ENCODE measurements at regions not wholly inside any gene's neighbourhood (a gene's known extent, or its start where the extent isn't known, plus 50 kb on each side); places are given as distances from the start of the nearest gene placed in this dataset.

DNA sequence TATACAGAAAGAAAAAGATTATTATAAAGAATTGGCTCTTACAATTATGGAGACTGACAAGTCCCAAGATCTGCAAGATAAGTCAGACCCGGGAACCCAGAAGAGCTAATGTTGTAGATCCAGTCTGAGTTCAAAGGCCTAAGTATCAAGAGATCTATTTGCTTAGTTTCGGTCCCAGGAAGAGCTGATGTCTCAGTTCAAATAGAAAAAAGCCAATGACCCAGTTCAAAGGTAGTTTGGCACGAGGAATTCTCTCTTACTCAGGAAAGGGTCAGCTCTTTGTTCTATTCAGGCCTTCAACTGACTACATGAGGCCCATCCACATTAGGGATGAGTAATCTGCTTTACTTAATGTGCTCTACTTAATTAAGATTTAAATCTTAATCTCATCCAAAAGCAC lies 128.3 kb upstream of the PLCXD3 start (continued):
- TF ChIP-seq, protein P1, sequence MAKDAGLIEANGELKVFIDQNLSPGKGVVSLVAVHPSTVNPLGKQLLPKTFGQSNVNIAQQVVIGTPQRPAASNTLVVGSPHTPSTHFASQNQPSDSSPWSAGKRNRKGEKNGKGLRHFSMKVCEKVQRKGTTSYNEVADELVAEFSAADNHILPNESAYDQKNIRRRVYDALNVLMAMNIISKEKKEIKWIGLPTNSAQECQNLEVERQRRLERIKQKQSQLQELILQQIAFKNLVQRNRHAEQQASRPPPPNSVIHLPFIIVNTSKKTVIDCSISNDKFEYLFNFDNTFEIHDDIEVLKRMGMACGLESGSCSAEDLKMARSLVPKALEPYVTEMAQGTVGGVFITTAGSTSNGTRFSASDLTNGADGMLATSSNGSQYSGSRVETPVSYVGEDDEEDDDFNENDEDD (CRISPR knock-in tag; IDR thresholded peaks at IDR 0.05; ENCODE audit: borderline replicate concordance) = no peak; the same call in 1 of the 2 replicates
- TF ChIP-seq ZNF3 (CRISPR knock-in tag; IDR thresholded peaks at IDR 0.05) (peak; percentile 71; the same call in 1 of the 2 replicates), JUN (CRISPR knock-in tag; IDR thresholded peaks at IDR 0.05) (0 out of 2 replicates have a peak, but pooled peaks have one; percentile 39), ZZZ3 (CRISPR knock-in tag; IDR thresholded peaks at IDR 0.05; ENCODE audit: borderline replicate concordance) (no peak), ZFAT (CRISPR knock-in tag; conservative IDR thresholded peaks at IDR 0.05) (no peak), ZNF224 (CRISPR knock-in tag; IDR thresholded peaks at IDR 0.05) (no peak), RXRA (CRISPR knock-in tag; IDR thresholded peaks at IDR 0.05) (peak; percentile 91; the same call in 1 of the 2 replicates), NCOA1 (CRISPR knock-in tag; IDR thresholded peaks at IDR 0.05) (no peak), KDM4B (CRISPR knock-in tag; IDR thresholded peaks at IDR 0.05) (0 out of 2 replicates have a peak, but pooled peaks have one; percentile 37), FOXA1 (IDR thresholded peaks at IDR 0.05) (no peak), FOXA1 (CRISPR knock-in tag; IDR thresholded peaks at IDR 0.05) (peak; percentile 79), ZNF337 (CRISPR knock-in tag; IDR thresholded peaks at IDR 0.05; ENCODE audit: borderline replicate concordance, low read depth) (no peak), MIER3 (CRISPR knock-in tag; IDR thresholded peaks at IDR 0.05; ENCODE audit: borderline replicate concordance) (peak; percentile 56; the same call in 1 of the 2 replicates), ZNF546 (CRISPR knock-in tag; conservative IDR thresholded peaks at IDR 0.05) (no peak), RXRB (CRISPR knock-in tag; IDR thresholded peaks at IDR 0.05; ENCODE audit: borderline replicate concordance) (peak; percentile 98), SMARCC2 (IDR thresholded peaks at IDR 0.05) (0 out of 2 replicates have a peak, but pooled peaks have one; percentile 46), RBFOX2 (IDR thresholded peaks at IDR 0.05; ENCODE audit: low read depth, low read length) (no peak), FOXA3 (CRISPR knock-in tag; IDR thresholded peaks at IDR 0.05) (peak; percentile 88), NCOA5 (CRISPR knock-in tag; IDR thresholded peaks at IDR 0.05) (no peak), ATM (IDR thresholded peaks at IDR 0.05; ENCODE audit: borderline replicate concordance) (no peak), HNRNPH1 (optimal IDR thresholded peaks at IDR 0.05; ENCODE audit: low read depth, low read length) (no peak), BCL6 (CRISPR knock-in tag; IDR thresholded peaks at IDR 0.05) (peak; percentile 90)
- TF ChIP-seq, protein P2, sequence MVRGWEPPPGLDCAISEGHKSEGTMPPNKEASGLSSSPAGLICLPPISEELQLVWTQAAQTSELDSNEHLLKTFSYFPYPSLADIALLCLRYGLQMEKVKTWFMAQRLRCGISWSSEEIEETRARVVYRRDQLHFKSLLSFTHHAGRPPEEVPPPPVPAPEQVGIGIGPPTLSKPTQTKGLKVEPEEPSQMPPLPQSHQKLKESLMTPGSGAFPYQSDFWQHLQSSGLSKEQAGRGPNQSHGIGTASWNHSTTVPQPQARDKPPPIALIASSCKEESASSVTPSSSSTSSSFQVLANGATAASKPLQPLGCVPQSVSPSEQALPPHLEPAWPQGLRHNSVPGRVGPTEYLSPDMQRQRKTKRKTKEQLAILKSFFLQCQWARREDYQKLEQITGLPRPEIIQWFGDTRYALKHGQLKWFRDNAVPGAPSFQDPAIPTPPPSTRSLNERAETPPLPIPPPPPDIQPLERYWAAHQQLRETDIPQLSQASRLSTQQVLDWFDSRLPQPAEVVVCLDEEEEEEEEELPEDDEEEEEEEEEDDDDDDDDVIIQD (CRISPR knock-in tag; IDR thresholded peaks at IDR 0.05; ENCODE audit: low read depth) = peak; percentile 91; the same call in 1 of the 2 replicates
- TF ChIP-seq, protein P3, sequence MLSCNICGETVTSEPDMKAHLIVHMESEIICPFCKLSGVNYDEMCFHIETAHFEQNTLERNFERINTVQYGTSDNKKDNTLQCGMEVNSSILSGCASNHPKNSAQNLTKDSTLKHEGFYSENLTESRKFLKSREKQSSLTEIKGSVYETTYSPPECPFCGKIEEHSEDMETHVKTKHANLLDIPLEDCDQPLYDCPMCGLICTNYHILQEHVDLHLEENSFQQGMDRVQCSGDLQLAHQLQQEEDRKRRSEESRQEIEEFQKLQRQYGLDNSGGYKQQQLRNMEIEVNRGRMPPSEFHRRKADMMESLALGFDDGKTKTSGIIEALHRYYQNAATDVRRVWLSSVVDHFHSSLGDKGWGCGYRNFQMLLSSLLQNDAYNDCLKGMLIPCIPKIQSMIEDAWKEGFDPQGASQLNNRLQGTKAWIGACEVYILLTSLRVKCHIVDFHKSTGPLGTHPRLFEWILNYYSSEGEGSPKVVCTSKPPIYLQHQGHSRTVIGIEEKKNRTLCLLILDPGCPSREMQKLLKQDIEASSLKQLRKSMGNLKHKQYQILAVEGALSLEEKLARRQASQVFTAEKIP (CRISPR knock-in tag; IDR thresholded peaks at IDR 0.05; ENCODE audit: borderline replicate concordance) = no peak
- TF ChIP-seq, protein P4, sequence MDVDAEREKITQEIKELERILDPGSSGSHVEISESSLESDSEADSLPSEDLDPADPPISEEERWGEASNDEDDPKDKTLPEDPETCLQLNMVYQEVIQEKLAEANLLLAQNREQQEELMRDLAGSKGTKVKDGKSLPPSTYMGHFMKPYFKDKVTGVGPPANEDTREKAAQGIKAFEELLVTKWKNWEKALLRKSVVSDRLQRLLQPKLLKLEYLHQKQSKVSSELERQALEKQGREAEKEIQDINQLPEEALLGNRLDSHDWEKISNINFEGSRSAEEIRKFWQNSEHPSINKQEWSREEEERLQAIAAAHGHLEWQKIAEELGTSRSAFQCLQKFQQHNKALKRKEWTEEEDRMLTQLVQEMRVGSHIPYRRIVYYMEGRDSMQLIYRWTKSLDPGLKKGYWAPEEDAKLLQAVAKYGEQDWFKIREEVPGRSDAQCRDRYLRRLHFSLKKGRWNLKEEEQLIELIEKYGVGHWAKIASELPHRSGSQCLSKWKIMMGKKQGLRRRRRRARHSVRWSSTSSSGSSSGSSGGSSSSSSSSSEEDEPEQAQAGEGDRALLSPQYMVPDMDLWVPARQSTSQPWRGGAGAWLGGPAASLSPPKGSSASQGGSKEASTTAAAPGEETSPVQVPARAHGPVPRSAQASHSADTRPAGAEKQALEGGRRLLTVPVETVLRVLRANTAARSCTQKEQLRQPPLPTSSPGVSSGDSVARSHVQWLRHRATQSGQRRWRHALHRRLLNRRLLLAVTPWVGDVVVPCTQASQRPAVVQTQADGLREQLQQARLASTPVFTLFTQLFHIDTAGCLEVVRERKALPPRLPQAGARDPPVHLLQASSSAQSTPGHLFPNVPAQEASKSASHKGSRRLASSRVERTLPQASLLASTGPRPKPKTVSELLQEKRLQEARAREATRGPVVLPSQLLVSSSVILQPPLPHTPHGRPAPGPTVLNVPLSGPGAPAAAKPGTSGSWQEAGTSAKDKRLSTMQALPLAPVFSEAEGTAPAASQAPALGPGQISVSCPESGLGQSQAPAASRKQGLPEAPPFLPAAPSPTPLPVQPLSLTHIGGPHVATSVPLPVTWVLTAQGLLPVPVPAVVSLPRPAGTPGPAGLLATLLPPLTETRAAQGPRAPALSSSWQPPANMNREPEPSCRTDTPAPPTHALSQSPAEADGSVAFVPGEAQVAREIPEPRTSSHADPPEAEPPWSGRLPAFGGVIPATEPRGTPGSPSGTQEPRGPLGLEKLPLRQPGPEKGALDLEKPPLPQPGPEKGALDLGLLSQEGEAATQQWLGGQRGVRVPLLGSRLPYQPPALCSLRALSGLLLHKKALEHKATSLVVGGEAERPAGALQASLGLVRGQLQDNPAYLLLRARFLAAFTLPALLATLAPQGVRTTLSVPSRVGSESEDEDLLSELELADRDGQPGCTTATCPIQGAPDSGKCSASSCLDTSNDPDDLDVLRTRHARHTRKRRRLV (CRISPR knock-in tag; IDR thresholded peaks at IDR 0.05) = no peak
